H1 (cell line): ENCODE measurements at regions not wholly inside any gene's neighbourhood (a gene's known extent, or its start where the extent isn't known, plus 50 kb on each side); places are given as distances from the start of the nearest gene placed in this dataset.

Experiments used
- CBX5 ChIP-seq: fragments of 300-800, 300-1000 bp; sonication (generic); IDR thresholded peaks from 2 replicates; pipeline ENCODE4 v1.7.1; 2016; ENCODE audit warnings: antibody characterized with exemption, low read length, low read depth
- EZH2 ChIP-seq: fragments of 200-600 bp; sonication (generic); IDR thresholded peaks from 2 replicates; pipeline ENCODE4 v1.7.1; 2012; ENCODE audit warnings: low read depth, mild to moderate bottlenecking, moderate library complexity, low read length, inconsistent platforms; ENCODE audit not compliant: severe bottlenecking
- FOSL1 ChIP-seq: IDR thresholded peaks from 2 replicates; pipeline ENCODE4 v1.6.1; 2011; ENCODE audit warnings: mild to moderate bottlenecking, low read depth, low read length, moderate library complexity; ENCODE audit not compliant: insufficient read depth
- PHF8 ChIP-seq: fragments of 200-600 bp; sonication (generic); conservative IDR thresholded peaks from 2 replicates; pipeline ENCODE4 v1.7.1; 2012; ENCODE audit warnings: low read depth, mild to moderate bottlenecking, inconsistent platforms, low read length, moderate library complexity
- RFX5 ChIP-seq: IDR thresholded peaks from 2 replicates; pipeline ENCODE4 v1.6.1; 2011; ENCODE audit warnings: low read depth, low read length, improper control_type of control experiment, borderline replicate concordance
- RXRA ChIP-seq: IDR thresholded peaks from 2 replicates; pipeline ENCODE4 v1.6.1; 2011; ENCODE audit warnings: low read depth, mild to moderate bottlenecking, low read length, moderate library complexity; ENCODE audit not compliant: insufficient read depth
- TF ChIP-seq, protein P1 (sequence below), 3 experiments: IDR thresholded peaks; 1 replicate in 2 of 3; 2 replicates in 1 of 3; pipeline versions ENCODE4 v1.5.1 to v1.6.1; 2011; ENCODE audit warnings: low read length in 3 of 3, mild to moderate bottlenecking in 3 of 3, inconsistent platforms in 2 of 3, low read depth in 1 of 3, moderate library complexity in 1 of 3; ENCODE audit not compliant: insufficient read depth in 1 of 3; ENCODE audit errors: control extremely low read depth in 1 of 3

DNA sequence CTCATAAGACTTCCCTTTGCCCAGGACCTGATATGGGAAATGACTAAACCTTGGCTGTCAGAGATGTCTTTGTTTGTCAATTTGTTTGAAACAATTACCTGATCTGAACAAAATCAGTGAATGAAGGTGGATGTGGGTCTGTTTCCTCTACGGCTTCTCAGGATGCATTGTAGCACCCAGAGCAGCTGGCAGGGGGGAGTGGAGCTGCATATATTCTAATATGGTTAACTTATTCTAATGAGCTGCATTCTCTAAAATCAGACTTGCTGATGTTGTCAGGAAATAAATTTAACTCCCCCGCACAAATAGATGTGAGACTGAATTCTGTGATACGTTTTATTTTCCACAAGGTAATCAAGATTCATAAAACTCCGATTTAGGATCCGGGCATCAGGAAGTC lies 665.4 kb downstream of the MAT2B start:
- no peak for TF ChIP-seq RXRA
- TF ChIP-seq, protein P1, sequence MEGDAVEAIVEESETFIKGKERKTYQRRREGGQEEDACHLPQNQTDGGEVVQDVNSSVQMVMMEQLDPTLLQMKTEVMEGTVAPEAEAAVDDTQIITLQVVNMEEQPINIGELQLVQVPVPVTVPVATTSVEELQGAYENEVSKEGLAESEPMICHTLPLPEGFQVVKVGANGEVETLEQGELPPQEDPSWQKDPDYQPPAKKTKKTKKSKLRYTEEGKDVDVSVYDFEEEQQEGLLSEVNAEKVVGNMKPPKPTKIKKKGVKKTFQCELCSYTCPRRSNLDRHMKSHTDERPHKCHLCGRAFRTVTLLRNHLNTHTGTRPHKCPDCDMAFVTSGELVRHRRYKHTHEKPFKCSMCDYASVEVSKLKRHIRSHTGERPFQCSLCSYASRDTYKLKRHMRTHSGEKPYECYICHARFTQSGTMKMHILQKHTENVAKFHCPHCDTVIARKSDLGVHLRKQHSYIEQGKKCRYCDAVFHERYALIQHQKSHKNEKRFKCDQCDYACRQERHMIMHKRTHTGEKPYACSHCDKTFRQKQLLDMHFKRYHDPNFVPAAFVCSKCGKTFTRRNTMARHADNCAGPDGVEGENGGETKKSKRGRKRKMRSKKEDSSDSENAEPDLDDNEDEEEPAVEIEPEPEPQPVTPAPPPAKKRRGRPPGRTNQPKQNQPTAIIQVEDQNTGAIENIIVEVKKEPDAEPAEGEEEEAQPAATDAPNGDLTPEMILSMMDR (IDR thresholded peaks at IDR 0.05; ENCODE audit: control extremely low read depth in 1 of 3, insufficient read depth in 1 of 3, low read depth in 1 of 3, low read length in 3 of 3) = no peak
- no peak for TF ChIP-seq RFX5
- no peak for TF ChIP-seq CBX5
- TF ChIP-seq EZH2 = no peak
- no peak for TF ChIP-seq FOSL1
- no peak for TF ChIP-seq PHF8
